ENCODE measurements at regions not wholly inside any gene's neighbourhood (a gene's known extent, or its start where the extent isn't known, plus 50 kb on each side); places are given as distances from the start of the nearest gene placed in this dataset.

DNA sequence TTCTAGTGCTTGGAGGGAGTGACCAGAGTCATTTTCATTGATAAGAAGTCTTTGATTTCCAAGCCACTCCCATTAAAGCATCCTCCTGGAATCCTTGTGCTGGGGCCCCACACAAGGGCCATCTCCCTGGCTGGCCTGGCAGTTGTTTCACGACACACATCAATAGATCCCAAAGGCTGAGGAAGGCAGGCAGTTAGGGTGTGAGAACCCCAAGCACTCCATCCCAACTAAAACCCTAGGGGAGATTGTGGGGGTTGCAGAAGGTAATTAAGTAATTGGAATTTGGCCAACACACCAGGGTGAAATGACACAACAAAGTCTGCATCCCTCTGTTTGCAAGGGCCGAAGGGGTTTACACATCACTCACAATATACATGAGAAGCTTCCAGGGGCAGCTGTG is 578.1 kb upstream of the SYT4 start:
- Histone ChIP-seq H3K4me3 (ENCODE audit: low read length in 3 of 3) (no peak overlapping the region), H3K4me1 (ENCODE audit: control insufficient read depth in 2 of 3, insufficient read depth in 2 of 3, low read depth in 1 of 3, low read length in 3 of 3) (no peaks in the 10 kb centered on the region), H3K9me3 (ENCODE audit: control insufficient read depth in 2 of 3, insufficient read depth in 1 of 3, low read length in 3 of 3) (no peaks in the 10 kb centered on the region), H3K27me3 (ENCODE audit: control insufficient read depth, insufficient read depth, low read length) (no peaks in the 10 kb centered on the region), H3K27ac (ENCODE audit: low read depth in 2 of 2, low read length in 2 of 2) (no peak overlapping the region), H3K9ac (ENCODE audit: low read length in 3 of 3) (no peak overlapping the region), H3K36me3 (ENCODE audit: control insufficient read depth in 2 of 3, insufficient read depth in 3 of 3, low read length in 3 of 3) (no peaks in the 10 kb centered on the region)
- DNase-seq (no peak), FAIRE-seq (no peak)
- intact Hi-C loops (cut with DNase I) = no loop called here
- TF ChIP-seq, protein P1, sequence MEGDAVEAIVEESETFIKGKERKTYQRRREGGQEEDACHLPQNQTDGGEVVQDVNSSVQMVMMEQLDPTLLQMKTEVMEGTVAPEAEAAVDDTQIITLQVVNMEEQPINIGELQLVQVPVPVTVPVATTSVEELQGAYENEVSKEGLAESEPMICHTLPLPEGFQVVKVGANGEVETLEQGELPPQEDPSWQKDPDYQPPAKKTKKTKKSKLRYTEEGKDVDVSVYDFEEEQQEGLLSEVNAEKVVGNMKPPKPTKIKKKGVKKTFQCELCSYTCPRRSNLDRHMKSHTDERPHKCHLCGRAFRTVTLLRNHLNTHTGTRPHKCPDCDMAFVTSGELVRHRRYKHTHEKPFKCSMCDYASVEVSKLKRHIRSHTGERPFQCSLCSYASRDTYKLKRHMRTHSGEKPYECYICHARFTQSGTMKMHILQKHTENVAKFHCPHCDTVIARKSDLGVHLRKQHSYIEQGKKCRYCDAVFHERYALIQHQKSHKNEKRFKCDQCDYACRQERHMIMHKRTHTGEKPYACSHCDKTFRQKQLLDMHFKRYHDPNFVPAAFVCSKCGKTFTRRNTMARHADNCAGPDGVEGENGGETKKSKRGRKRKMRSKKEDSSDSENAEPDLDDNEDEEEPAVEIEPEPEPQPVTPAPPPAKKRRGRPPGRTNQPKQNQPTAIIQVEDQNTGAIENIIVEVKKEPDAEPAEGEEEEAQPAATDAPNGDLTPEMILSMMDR (IDR thresholded peaks at IDR 0.05; ENCODE audit: borderline replicate concordance, extremely low read depth, insufficient read depth) = no peak

DNA sequence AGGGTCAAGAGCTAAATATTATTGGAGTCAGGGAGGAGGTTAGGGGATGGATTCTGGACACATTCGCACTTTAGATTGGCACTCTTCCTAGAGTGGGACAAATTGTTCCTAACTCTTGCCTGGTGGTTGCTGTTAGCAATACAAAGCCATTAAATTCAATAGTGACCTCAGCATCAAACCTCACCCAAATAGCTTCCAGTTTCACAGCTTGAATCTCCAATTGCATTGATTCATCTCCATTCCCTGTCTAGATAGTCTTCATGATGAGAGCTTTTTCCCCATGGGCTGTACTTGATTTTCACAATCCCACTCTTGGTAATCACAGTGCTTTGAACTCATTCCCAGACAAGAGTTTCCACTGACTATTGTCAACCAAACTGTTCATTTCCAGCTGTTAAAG is 585.9 kb upstream of the SYT4 start:
- Histone ChIP-seq H3K36me3 (ENCODE audit: control insufficient read depth in 2 of 3, insufficient read depth in 3 of 3, low read length in 3 of 3) (no peaks in the 10 kb centered on the region), H3K9me3 (ENCODE audit: control insufficient read depth in 2 of 3, insufficient read depth in 1 of 3, low read length in 3 of 3) (no peaks in the 10 kb centered on the region), H3K27ac (ENCODE audit: low read depth in 2 of 2, low read length in 2 of 2) (no peak overlapping the region), H3K4me1 (ENCODE audit: control insufficient read depth in 2 of 3, insufficient read depth in 2 of 3, low read depth in 1 of 3, low read length in 3 of 3) (no peaks in the 10 kb centered on the region), H3K9ac (ENCODE audit: low read length in 3 of 3) (no peak overlapping the region), H3K4me3 (ENCODE audit: low read length in 3 of 3) (no peak overlapping the region), H3K27me3 (ENCODE audit: control insufficient read depth, insufficient read depth, low read length) (no peaks in the 10 kb centered on the region)
- FAIRE-seq = no peak
- DNase-seq = peak in 2 of 5 donors; percentile 31 to 69
- intact Hi-C loops (cut with DNase I) = no loop called here
- TF ChIP-seq, protein P1 (IDR thresholded peaks at IDR 0.05; ENCODE audit: borderline replicate concordance, extremely low read depth, insufficient read depth) = no peak

DNA sequence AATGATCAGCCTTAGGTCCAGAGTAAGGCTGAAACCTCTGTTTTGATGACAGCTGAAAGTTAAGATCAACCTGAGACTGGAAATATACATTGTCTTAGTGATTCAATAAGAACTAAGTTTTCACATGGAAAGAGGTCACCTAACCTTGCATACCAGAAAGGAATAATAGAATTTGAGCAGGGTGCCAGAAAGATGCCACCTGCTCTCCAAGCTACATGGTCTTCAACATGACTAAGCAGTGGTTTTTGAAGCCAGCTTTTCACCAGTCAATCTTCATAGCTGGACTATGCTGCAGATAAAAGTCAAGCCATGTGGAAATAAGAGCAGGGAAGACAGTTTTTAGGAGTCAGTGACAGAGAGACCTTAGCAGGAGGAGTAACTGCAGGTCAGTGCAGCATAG is 589.4 kb upstream of the SYT4 start:
- H3K27me3 ChIP-seq (ENCODE audit: control insufficient read depth, insufficient read depth, low read length) = no peaks in the 10 kb centered on the region
- H3K27ac ChIP-seq (ENCODE audit: low read depth in 2 of 2, low read length in 2 of 2) = no peak overlapping the region
- no peaks in the 10 kb centered on the region for H3K36me3 ChIP-seq (ENCODE audit: control insufficient read depth in 2 of 3, insufficient read depth in 3 of 3, low read length in 3 of 3)
- TF ChIP-seq, protein P1 (IDR thresholded peaks at IDR 0.05; ENCODE audit: borderline replicate concordance, extremely low read depth, insufficient read depth) = no peak
- intact Hi-C loops (cut with DNase I) = no loop called here
- FAIRE-seq (no peak), DNase-seq (peak in 1 of 5 donors; percentile 32)
- H3K4me3 ChIP-seq (ENCODE audit: low read length in 3 of 3) = no peak overlapping the region
- H3K9me3 ChIP-seq (ENCODE audit: control insufficient read depth in 2 of 3, insufficient read depth in 1 of 3, low read length in 3 of 3) = no peaks in the 10 kb centered on the region
- no peak overlapping the region for H3K9ac ChIP-seq (ENCODE audit: low read length in 3 of 3)
- no peaks in the 10 kb centered on the region for H3K4me1 ChIP-seq (ENCODE audit: control insufficient read depth in 2 of 3, insufficient read depth in 2 of 3, low read depth in 1 of 3, low read length in 3 of 3)

DNA sequence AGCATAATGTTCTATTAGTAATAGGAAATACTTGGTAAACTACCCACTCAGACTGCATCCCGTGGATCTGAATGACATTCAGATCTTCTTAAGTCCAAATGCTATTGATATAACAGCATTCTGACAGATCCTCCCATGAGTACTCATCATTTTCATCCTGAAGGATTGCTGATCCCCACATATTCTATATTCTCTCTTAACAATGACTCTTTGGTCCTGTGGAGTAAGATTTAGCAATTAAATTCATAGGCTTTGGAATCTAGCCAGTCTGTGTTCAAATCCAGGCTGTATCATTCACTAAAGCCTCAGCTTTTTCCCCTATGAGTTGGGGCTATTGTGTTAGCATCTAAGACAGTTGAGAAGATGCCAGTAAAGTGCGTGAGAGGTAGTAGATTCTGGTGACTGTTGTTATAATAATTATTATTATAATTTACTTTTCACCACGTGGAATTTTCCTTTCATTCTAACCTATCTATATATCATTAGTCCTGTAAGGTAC is 591.3 kb upstream of the SYT4 start:
- DNase-seq (no peak), FAIRE-seq (no peak)
- H3K9ac ChIP-seq (ENCODE audit: low read length in 3 of 3) = no peak overlapping the region
- no peaks in the 10 kb centered on the region for H3K4me1 ChIP-seq (ENCODE audit: control insufficient read depth in 2 of 3, insufficient read depth in 2 of 3, low read depth in 1 of 3, low read length in 3 of 3)
- intact Hi-C loops (cut with DNase I) = no loop called here
- no peaks in the 10 kb centered on the region for H3K36me3 ChIP-seq (ENCODE audit: control insufficient read depth in 2 of 3, insufficient read depth in 3 of 3, low read length in 3 of 3)
- H3K4me3 ChIP-seq (ENCODE audit: low read length in 3 of 3) = no peak overlapping the region
- TF ChIP-seq, protein P1 (IDR thresholded peaks at IDR 0.05; ENCODE audit: borderline replicate concordance, extremely low read depth, insufficient read depth) = no peak
- H3K27me3 ChIP-seq (ENCODE audit: control insufficient read depth, insufficient read depth, low read length) = no peaks in the 10 kb centered on the region
- no peak overlapping the region for H3K27ac ChIP-seq (ENCODE audit: low read depth in 2 of 2, low read length in 2 of 2)
- H3K9me3 ChIP-seq (ENCODE audit: control insufficient read depth in 2 of 3, insufficient read depth in 1 of 3, low read length in 3 of 3) = no peaks in the 10 kb centered on the region

Measured in kidney (tissue), 13 donors.